Stromal cell of bone marrow (primary cell): ENCODE measurements at regions not wholly inside any gene's neighbourhood (a gene's known extent, or its start where the extent isn't known, plus 50 kb on each side); places are given as distances from the start of the nearest gene placed in this dataset.
A peak's percentile ranks its signal among the peaks of the same experiment; 100 is the strongest.
"Not testable (repeated sequence)": the region's sequence is repeated elsewhere in the genome, so short reads cannot be mapped to it uniquely, and the experiment has no call there.

Experiments
- DNase-seq: peaks from one replicate; pipeline ENCODE4 v3.0.0-alpha.2; 2012; ENCODE audit warnings: low read depth

DNA sequence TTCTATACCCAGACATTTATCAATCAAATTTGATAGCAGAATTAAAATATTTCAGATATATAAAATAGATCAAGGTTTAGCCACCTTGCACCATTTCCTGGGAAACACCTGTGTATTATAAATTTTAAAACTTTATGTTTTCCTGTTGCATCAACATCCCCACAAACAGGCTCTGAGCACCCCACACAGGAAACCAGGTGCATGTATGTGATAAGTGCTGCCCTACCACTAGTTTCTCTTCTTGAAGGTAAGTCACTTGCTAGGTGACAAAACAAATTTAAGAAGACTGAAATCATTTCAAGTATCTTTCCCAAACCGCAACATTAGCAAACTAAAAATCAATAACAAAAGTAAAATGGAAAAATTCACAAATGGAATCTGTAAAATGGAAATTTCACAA is 496.1 kb upstream of the CCDC54 start:
- no peak for DNase-seq

DNA sequence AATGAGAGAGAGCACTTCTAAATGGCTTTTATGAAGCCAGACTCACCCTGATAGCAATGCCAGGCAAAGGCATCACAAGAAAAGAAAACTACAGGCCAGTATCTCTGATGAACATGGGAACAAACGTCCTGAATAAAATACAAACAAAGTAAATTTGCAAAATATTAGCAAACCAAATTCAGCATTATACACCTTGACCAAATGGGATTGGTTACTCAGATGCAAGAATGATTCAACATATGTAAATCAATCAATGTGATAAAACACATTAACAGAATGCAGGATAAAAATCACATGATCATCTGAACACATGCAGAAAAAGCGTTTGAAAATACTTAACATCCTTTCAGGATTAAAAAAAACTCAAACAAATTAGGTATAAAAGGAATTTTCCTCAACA is 494.9 kb upstream of the CCDC54 start:
- DNase-seq = no peak

DNA sequence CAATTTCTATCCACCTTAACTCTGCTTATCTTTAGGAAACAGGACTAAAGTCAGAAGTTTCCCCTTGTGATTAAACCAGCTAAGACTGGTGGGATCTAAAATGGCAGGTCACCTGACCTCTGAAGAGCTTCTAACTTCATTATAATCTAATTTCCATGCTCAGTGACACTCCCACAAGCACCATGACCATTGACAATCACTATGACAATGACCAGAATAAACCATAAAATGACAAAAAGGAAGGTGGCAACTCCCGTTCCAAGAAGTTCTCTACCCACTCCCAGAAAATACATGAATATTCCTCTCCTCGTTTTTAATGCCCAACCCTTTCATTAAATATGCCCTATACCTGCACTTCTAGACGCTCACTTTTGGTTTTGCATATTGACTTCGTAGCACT is 471.2 kb upstream of the CCDC54 start:
- DNase-seq = no peak

DNA sequence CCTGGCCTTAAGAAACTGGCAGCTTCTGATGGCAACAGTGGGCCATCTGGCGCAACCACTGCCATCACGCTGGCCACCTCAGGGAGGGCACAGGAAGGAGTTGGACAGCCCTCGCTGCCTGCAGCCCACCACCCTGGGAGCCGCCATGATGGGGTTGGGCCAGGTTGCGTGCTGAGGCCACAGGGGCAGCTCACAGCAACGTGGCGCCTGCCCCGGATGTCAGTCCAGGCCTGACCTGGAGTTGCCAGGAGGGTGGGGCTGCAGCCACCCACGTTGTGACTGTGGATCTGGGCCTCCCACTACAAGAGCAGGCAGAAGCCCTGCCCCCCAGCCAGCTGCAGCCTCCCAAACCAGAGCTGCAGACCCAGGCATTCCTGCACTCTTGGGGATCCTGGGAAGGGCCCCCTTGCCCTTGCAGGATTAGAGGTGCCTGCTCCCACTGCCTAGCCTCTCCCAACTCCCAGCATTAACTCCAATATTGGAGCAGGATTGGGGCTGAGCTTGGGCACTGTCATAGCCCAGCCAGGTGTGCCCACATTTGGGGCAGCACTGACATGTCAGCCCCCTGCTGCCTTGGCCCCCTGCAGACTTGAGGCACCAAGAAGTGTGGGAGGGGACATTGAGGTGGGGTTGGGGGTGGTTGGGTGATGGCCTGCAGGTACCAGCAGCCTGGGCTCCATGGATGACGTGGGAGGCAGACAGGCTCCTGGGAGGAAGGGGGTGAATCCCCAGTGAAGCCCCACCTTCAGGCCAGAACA is 468.9 kb upstream of the CCDC54 start:
- DNase-seq = no peak

DNA sequence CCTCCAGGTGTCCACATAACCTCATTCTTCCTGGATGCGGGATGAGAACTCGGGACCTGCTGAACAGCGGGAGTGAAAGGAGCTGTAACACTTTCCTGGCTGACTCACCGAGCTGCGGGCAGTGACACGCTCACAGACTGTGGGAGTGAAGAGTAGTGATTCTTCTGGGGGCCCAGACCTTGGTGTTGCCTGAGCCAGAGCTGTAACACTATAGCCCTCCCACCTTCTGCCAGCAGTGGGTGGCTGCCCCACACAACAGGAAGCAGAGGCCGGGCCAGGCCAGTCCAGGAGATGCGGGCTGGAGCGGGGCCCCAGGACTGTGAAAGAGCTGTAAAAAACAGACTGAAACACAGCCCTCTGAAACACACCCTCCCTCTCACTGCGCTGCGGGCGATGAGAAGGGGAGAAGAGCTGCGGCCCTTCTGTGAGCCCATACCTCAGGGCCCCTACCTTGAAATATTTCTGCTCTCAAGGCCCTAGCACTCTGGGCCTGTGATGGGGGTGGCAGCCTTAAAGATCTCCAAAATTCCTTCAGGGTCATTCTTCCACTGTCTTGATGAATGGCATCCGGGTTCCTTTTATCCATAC is 464.0 kb upstream of the CCDC54 start:
- peak; percentile 4 for DNase-seq

DNA sequence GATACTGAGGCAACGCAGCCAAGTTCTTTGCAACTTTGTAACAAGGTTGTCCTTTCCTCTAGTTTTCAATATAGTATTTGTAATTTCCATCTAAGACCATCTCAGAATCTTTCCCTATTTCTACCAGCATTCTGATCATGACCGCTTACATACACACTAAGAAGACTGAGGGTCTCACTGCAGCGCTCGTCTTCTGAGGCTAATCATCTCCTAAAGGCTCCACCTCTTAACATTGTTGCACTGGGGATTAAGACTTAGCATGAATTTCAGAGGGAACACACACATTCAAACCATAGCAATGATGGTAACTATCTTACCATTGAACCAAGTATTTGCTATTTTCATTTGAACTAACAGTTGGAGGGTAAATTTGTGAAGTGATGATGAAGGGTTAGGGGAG is 463.3 kb upstream of the CCDC54 start:
- no peak for DNase-seq

DNA sequence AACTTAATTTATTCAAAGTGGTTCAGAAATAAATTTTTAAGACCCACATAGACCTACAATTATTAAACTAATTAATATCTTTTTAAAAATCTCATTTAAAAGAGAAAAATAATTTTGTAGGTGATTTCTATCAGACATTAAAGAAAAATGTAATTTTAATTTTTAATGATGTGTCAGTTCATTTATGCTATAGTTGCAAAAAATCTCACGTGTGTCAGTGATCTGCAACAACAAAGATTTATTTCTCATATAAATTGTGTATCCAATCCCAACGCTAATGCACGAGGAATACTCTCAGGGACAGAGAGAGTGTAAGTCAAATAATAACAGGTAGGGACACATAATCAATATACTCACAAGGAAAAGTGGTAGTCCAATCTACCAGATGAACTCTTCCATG is 456.6 kb upstream of the CCDC54 start:
- DNase-seq = no peak

DNA sequence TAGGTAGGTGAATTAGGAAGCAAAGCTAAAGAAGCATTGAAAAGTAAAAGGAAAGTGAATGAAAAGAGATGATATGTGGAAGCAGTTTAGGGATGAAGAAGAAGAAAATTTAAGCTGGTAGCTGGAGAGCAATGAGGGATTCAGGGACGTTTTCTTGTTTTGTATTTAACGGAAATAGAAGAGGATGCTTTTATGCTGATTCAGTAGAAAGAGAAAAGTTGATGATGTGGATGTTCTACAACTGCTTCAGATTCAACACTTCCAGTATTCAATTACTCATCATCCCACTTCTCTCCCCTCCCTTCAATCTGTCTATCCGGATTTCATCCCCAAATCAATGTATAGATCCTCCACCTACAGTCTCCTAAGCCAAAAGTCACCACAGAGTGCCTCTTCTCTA is 448.2 kb upstream of the CCDC54 start:
- DNase-seq = no peak

DNA sequence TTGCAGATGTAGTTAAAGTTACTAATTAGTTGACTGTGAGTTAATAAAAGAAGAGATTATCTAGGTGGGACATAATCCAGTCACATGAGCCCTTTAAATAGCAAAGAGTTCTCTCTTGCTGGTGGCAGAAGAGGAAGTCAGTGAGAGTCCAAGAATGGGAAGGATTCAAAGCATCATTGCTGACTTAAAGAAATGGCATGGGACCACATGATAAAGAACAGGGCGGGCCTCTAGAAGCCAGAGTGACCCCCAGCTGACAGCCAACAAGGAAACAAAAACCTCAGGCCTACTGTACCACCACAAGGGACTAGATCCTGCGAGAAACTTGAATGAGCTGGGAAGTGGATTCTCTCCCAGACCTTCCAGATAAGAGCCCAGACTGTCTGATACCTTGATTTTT is 447.2 kb upstream of the CCDC54 start:
- DNase-seq = no peak

DNA sequence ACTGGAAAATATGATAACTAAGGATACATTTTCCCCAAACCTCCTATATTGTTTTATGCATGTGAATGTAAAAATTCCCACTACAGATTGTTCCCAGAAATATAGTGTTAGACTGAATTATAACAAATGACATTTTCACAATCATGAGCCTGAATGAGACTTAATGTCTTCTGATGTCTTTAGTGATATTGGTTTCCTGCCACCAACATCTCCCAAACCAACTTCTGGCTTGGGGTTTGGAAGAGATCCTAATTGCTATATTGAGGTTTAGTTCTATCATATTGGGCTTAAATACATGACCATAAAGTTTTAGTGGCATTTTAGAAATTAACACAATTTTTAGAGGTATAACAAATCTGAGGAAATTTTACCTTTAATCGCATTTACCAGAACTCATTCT is 445.3 kb upstream of the CCDC54 start:
- DNase-seq = no peak

DNA sequence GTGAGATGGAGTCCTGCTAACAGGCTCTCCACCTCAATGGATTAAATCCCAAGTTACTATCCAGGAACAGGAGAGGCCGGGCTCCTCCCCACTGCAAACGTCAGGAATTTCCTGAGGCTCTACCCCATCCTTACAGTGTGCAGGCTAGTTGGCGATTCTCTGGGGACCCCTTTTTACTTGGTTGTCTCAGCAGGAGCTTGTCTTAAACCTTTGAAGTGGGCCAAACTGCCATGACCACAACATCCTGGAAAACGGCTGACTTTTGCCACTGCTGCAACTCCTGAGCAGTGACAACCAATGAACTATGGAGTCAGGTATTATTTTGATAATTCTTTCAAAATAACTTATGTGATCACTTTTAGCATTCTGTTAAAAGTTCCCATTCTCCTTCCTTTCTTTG is 440.9 kb upstream of the CCDC54 start:
- DNase-seq = no peak

DNA sequence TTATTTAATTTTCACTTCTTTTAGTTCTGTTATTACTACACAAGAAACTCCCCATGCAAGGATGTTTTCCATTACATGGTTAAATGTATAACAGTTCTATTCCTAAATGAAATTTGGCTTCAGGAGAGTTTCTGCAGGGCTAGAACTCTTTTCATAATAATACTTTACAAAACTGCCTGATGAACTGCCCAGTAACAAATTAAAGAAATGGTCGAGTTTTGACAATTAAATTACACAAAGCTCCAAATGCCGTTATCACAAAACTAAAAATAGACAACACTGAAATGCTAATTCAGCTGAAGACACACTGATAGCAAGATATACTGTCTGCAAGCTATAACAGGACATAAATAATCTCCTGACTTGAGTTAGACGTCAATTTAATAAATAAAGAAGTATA is 435.2 kb upstream of the CCDC54 start:
- no peak for DNase-seq

DNA sequence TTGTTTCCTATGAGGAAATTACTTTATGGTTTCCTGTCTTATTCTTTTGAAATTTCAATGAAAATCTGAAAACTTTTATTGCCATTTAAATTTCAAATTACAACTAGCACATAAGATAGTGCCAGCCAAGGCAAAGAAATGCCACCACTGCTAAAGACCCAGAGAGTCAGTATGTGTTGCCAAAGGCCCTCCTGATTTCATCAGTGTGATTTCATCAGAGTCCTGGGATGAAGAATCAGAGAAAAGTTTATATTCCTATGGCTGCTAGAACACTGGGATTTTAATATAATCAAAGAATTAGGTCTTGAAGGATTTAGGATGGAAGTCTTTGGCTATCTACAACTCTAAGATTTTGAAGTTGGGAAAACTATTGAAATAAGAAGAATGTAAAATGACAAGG is 434.2 kb upstream of the CCDC54 start:
- no peak for DNase-seq

DNA sequence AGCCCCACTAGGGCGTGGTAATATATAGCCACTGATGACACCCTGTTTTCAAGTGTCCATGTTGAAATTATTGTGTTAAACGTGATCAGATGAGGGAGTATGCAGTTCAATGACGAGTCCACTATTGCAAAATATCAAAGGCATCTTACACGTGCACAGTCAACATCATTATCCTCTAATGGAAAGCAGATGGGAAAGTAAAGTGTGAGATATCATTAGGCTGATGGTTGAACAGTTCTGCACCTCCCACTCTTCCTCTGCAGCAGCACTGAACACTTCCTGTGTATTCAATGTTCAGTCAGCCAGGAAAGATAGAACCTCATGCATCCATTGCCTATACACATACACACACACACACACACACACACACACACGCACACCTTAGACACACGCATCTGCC is 431.8 kb upstream of the CCDC54 start:
- DNase-seq = no peak

DNA sequence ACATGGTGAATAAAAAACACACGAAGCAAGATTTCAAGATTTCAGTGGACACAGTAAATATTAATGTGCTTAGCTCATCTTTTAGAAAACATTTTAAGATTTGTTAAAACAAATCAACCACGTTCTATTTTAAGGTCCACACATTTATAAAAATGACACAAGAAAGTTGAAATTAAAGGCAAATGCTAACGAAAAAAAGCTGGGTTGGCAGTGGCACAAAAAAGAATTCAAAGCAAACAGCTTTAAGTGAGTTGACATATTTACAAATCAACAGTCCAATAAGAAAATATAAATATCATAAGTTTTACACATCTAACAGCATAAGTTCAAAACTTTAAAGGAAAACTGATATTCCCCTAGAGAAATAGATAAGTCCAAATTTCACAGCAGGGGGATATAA is 430.4 kb upstream of the CCDC54 start:
- DNase-seq = no peak

DNA sequence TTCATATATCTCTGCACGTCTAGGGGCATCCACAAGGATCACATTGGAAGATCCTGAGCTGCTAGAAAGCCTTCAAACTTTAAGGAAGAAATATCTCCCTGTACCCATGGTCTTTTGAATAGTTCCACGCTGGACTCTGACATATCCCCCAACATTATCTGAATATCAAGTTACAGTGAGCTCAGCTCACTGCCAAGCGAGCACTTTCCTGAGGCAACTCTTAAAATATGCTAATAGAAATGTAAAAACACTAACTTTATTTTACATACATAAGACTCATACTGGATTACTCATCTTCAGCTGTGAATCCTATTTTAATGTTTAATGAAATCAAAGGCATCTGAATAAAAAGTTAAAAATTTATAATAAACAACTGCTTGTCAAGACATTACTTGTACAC is 420.2 kb upstream of the CCDC54 start:
- DNase-seq = no peak

DNA sequence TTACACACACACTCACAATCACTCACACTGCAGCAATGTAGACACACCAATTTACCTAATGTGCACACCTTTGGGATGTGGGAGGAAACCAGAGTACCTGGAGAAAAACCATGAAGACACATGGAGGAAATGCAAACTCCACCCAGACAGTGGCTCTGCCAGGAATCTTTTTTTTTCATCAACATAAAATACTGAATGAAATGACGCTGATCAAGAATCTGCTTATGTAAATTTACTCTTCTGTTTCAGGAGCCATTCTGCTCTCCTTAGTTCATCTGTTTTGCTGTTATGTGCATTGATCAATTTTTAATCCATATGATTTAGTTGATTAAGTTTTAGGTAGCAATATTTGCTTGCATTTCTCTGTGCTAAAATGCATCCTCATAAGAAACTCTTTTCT is 414.2 kb upstream of the CCDC54 start:
- no peak for DNase-seq

DNA sequence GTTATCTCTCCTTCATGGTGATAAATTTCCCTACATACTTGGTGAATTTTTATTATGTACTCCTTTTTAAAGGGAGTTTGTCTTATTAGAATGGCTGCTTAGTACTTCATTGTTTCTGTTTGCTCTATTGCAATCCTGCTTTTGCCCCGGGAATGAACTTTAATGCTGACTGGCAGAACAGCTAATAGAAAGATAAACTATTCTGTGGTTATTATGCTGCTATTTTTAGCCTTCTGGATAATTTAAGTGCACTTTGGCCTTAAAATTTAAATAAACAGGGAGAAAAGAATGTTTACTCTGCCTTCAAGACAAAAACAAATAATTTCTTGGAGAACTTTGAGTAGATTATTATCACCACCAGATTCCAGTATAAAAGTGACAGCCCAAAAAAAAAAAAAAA is 413.8 kb upstream of the CCDC54 start:
- peak; percentile 31 for DNase-seq

DNA sequence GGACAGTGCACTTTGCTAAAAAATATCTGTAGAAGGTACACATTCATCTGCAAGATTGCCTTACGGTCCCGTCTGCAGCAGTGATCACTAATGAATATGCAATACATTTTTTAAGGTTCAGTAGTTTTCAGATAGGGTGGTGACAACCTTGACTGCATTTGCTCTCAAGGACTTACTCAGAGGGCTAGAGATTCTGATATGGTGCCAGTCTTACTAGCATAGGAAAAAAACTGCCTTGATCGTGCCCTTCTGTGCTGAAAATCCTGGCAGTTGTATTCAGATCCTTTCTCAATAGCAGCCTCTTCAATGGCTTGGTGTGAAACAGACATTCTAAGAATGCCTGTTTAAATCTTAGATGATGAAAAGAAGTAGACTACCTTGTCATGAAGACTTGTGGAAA is 411.9 kb upstream of the CCDC54 start:
- DNase-seq = no peak

DNA sequence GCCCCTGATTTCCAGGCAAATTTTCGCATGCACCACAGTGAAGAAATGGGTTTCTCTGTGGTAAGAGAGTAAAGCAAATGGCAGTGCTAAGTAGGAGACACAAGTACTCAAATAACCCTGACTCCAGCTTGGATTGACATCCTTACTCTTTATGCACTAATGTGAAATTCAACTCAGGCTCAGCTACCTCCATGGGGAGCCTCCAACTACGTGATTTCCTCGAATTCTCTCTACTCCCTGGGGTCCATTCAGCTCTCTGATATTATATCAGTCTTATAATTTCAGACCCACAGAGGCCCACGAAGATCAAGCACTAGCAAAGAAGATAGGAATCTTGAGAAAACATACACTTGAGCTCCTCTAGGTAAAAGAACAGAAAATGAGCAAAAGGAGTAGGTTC is 407.6 kb upstream of the CCDC54 start:
- no peak for DNase-seq

DNA sequence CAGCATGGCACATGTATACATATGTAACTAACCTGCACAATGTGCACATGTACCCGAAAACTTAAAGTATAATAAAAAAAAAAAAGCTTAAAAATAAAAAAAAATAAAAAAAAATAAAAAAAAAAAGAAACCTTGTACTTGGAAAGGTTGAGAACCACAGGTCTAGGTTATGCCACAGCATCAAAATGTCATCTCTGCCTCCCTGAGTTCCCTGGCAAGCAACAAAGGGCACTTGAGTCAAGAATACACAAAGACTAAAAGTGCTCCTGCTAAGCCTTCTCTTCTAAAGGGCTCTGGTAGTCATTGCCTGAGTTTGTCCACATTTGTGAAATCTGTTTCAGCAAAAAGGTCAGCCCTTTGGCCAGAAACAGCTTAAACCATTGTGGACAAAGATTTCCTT is 395.8 kb upstream of the CCDC54 start:
- DNase-seq = no peak

DNA sequence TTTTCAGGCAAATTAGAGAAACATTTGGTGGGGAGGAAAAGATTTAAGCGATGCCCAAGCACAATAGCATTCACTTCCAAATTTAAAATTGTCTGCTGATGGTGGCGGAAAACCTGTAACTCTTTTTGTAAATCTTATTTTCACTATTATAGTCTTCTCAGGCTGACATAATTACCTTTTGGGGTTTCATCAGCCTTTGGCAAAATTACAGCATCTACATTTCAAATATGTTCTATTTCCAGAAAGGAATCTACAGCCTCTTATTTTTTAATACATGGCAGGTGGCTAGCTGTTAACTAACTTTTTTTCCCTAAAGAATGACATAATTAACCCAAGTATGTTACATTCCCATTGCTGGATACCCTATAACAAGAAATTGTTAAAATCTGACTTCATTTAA is 391.5 kb upstream of the CCDC54 start:
- no peak for DNase-seq

DNA sequence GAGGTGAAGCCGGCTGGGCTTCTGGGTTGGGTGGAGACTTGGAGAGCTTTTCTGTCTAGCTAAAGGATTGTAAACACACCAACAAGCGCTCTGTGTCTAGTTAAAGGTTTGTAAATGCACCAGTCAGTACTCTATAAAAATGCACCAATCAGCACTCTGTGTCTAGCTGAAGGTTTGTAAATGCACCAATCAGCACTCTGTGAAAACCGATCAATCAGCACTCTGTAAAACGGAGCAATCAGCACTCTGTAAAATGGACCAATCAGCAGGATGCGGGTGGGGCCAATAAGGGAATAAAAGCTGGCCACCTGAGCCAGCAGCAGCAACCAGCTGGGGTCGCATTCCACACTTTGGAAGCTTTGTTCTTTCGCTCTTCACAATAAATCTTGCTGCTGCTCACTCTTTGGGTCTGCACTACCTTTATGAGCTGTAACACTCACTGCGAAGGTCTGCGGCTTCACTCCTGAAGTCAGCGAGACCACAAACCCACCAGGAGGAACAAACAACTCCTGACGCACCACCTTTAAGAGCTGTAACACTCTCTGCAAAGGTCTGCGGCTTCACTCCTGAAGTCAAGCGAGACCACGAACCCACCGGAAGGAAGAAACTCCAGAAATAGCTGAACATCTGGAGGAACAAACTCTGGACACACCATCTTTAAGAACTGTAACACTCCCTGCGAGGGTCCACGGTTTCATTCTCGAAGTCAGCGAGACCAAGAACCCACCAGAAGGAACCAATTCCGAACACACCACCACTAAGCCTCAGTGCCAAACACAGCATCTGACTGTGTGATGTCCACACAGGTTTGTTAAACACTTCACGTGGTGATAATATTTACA is 378.2 kb upstream of the CCDC54 start:
- DNase-seq = not testable (repeated sequence)
